HUES48 (cell line): ENCODE measurements at regions not wholly inside any gene's neighbourhood (a gene's known extent, or its start where the extent isn't known, plus 50 kb on each side); places are given as distances from the start of the nearest gene placed in this dataset.

Source experiments
- H3K27ac ChIP-seq: one replicate; pipeline ENCODE4 v1.7.0; 2013; ENCODE audit warnings: low read depth, low read length, inconsistent platforms
- H3K27me3 ChIP-seq: 2 replicates; pipeline ENCODE4 v1.6.1; 2013; ENCODE audit warnings: mild to moderate bottlenecking, low read length; ENCODE audit not compliant: control insufficient read depth, insufficient read depth
- H3K36me3 ChIP-seq: 2 replicates; pipeline ENCODE4 v1.6.1; 2013; ENCODE audit warnings: low read length; ENCODE audit not compliant: control insufficient read depth, insufficient read depth
- H3K4me1 ChIP-seq: 2 replicates; pipeline ENCODE4 v1.6.1; 2013; ENCODE audit warnings: mild to moderate bottlenecking, low read length; ENCODE audit not compliant: control insufficient read depth, insufficient read depth
- H3K4me3 ChIP-seq: 2 replicates; pipeline ENCODE4 v1.5.1; 2013; ENCODE audit warnings: mild to moderate bottlenecking, low read depth, low read length
- H3K9ac ChIP-seq: 2 replicates; pipeline ENCODE4 v1.6.1; 2013; ENCODE audit warnings: mild to moderate bottlenecking, low read depth, low read length, moderate library complexity
- H3K9me3 ChIP-seq: 2 replicates; pipeline ENCODE4 v1.6.1; 2013; ENCODE audit warnings: low read length; ENCODE audit not compliant: control insufficient read depth, insufficient read depth

GRCh38 chr3:106190296-106190695, 321.5 kb upstream of the CBLB start:
- H3K9me3 ChIP-seq: no peaks in the 10 kb centered on the region
- H3K36me3 ChIP-seq: no peaks in the 10 kb centered on the region
- H3K9ac ChIP-seq: no peak overlapping the region
- H3K4me3 ChIP-seq: no peak overlapping the region
- no peaks in the 10 kb centered on the region for H3K27me3 ChIP-seq
- H3K4me1 ChIP-seq: peaks cover 10% of the 10 kb centered on the region; the same call in 1 of the 2 replicates
- no peak overlapping the region for H3K27ac ChIP-seq

GRCh38 chr3:106191211-106191610, 322.4 kb upstream of the CBLB start:
- Histone ChIP-seq H3K9me3 (no peaks in the 10 kb centered on the region), H3K4me1 (peaks cover 10% of the 10 kb centered on the region; the same call in 1 of the 2 replicates), H3K9ac (no peak overlapping the region), H3K36me3 (no peaks in the 10 kb centered on the region), H3K27ac (no peak overlapping the region), H3K27me3 (no peaks in the 10 kb centered on the region), H3K4me3 (no peak overlapping the region)

DNA sequence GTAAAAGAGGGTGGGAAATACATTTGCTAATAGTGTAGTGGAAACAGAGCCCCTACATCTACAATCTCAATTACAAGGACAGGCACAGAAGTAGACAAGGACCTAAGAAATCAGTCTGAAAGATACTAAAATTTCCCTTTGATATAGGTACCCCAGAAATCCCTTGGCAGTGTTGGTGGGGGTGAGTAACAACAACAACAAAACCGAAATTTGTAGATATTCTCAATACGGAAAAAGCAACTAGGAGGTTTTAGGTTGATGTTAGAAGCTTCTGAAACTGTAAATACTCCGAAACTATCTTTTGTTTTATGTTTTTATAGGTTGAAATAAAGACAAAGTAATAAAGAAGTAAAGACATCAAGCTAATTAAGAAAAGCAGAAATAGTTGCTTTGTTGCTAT, 323.1 kb upstream of the CBLB start:
- Histone ChIP-seq H3K27me3 (no peaks in the 10 kb centered on the region), H3K27ac (no peak overlapping the region)

GRCh38 chr3:106193876-106194275, 325.1 kb upstream of the CBLB start:
- Histone ChIP-seq H3K27me3 (no peaks in the 10 kb centered on the region), H3K4me1 (peaks cover 10% of the 10 kb centered on the region; the same call in 1 of the 2 replicates), H3K4me3 (no peak overlapping the region), H3K36me3 (no peaks in the 10 kb centered on the region), H3K9me3 (no peaks in the 10 kb centered on the region), H3K27ac (no peak overlapping the region), H3K9ac (no peak overlapping the region)

More for the DNA sequence above, 323.1 kb upstream of the CBLB start:
- Histone ChIP-seq H3K36me3 (no peaks in the 10 kb centered on the region), H3K4me3 (no peak overlapping the region), H3K9ac (no peak overlapping the region), H3K4me1 (peaks cover 10% of the 10 kb centered on the region; the same call in 1 of the 2 replicates), H3K9me3 (no peaks in the 10 kb centered on the region)

DNA sequence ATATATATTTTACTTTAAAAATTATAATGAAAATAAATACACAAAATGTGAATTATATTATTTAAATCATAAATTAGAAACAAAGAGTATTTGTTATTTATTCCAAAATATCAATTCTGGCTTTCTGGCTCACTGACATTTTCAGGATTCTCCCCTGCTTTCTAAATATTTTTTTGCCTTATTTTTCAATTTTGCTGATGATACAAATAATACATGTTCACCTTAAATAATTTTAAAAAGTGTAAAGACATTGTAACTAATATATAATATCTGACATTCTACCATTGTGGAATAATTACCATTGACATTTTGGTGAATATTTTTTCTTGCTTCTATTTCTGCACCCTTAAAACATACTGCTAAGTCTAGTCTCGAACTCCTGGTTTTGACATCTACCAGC, 325.9 kb upstream of the CBLB start:
- Histone ChIP-seq H3K9me3 (no peaks in the 10 kb centered on the region), H3K4me1 (peaks cover 10% of the 10 kb centered on the region; the same call in 1 of the 2 replicates), H3K27ac (no peak overlapping the region), H3K4me3 (no peak overlapping the region), H3K9ac (no peak overlapping the region), H3K27me3 (no peaks in the 10 kb centered on the region), H3K36me3 (no peaks in the 10 kb centered on the region)

DNA sequence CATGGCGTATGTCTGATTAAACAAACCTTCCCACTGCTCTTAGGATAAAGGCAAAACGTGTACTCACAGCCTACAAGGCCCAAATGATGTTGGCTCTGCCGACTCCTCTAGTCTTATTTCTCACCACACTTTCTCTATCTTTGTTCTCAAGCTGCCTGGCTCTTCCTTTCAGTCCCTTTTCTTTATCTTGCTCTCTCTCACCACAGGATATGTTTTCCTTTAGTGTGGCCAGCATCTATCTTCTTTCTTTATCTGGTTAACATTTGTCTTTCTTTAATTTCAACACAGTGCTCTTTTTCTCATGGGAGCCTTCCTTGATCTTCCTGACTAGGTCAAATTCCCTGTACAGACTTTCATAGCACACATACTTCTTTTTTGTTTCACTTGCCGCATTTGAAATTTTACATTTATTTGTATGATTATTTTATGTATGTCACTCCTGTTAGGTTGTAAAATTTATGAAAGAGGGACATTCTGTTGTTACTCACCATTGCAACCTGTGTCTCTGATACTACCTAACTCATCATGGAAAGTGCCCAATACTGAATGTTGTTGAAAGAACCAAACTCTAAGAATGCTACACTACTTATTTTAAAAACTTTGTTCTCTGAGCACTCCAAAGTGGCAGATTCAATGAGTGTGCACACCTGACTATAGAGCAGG, 328.9 kb upstream of the CBLB start:
- no peak overlapping the region for H3K9ac ChIP-seq
- H3K36me3 ChIP-seq: no peaks in the 10 kb centered on the region
- H3K4me3 ChIP-seq: no peak overlapping the region
- H3K9me3 ChIP-seq: no peaks in the 10 kb centered on the region
- no peaks in the 10 kb centered on the region for H3K4me1 ChIP-seq
- no peaks in the 10 kb centered on the region for H3K27me3 ChIP-seq
- H3K27ac ChIP-seq: no peak overlapping the region

DNA sequence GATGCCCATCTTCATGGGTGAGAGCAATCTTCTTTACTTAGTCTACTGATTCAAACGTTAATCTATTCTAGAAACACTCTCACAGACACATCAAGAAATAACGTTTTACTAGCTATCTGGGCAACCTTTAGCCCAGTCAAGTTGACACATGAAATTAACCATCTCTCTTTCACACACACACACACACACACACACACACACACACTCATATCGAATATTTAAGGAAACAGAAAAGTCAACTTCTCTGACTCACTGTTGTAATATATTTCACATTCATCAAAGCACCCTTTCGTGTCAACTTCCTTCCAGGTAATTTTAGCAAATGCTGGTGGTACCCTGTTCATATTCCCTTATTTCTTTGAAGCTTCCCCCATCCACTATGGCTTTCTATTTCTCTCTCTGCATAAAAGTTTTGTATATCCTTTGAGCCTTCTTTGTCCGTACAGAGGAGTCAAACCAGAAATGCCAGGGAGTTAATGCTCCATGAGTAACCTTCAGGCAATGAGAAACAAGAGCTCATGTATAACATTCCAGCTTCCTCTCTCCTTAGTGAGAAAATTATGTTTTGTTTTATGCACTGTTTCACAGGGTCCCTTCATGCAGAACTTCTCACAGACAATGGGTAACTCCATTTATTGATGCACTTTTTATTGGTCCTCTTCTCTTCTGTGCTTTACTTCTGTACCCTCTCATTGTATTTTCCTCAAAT, 335.5 kb upstream of the CBLB start:
- Histone ChIP-seq H3K27me3 (no peaks in the 10 kb centered on the region), H3K27ac (no peak overlapping the region), H3K9me3 (no peaks in the 10 kb centered on the region), H3K9ac (no peak overlapping the region), H3K4me1 (peaks cover 7% of the 10 kb centered on the region), H3K4me3 (no peak overlapping the region), H3K36me3 (no peaks in the 10 kb centered on the region)

- Histone ChIP-seq H3K4me1 (peaks cover 7% of the 10 kb centered on the region), H3K9me3 (no peaks in the 10 kb centered on the region), H3K9ac (no peak overlapping the region), H3K36me3 (no peaks in the 10 kb centered on the region), H3K27ac (no peak overlapping the region), H3K4me3 (no peak overlapping the region), H3K27me3 (no peaks in the 10 kb centered on the region)
Measured at GRCh38 chr3:106206146-106206545, 337.3 kb upstream of the CBLB start.

DNA sequence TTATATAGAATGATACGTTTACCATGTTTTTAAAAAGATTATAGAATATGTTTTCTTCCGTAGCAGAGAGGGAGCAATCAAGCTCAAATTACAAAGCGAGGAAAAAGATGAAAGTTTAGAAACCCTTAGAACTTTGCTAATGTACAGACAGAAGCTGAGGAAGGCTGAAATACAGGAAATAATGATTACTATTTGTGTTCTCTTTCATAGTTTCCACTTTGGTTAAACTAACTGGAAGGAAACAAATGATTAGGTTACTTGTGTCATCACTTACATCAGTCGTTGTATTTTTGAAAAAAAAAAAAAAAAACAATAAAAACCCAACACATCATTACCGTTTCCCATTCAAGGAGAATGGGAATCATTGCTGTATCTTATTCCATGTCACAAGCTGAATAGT, 337.8 kb upstream of the CBLB start:
- no peak overlapping the region for H3K9ac ChIP-seq
- H3K27ac ChIP-seq: no peak overlapping the region
- H3K4me3 ChIP-seq: no peak overlapping the region
- H3K27me3 ChIP-seq: no peaks in the 10 kb centered on the region
- no peaks in the 10 kb centered on the region for H3K9me3 ChIP-seq
- H3K36me3 ChIP-seq: no peaks in the 10 kb centered on the region
- peaks cover 7% of the 10 kb centered on the region for H3K4me1 ChIP-seq

- Histone ChIP-seq H3K27ac (no peak overlapping the region), H3K9me3 (no peaks in the 10 kb centered on the region), H3K36me3 (no peaks in the 10 kb centered on the region), H3K9ac (no peak overlapping the region), H3K27me3 (no peaks in the 10 kb centered on the region), H3K4me3 (no peak overlapping the region), H3K4me1 (peaks cover 7% of the 10 kb centered on the region)
Measured at GRCh38 chr3:106208251-106208650, 339.4 kb upstream of the CBLB start.

DNA sequence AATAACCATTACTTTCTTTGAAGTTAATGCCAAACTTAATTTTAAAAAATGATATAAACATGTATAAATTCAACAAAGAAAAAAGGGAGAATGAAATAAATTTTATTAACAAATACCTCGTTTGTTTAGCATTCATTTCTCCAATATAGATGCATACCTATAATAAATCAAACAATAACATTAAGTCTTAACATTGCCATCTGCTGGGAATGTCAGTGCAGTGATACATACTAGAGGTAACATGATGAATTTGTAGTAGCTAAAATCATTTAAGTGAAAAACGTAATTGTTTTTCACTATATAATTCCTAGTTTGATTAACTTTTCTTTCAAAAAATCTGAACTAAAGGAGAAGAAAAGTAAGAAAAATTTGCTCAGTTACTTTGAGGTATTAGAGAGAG, 340.2 kb upstream of the CBLB start:
- no peak overlapping the region for H3K4me3 ChIP-seq
- H3K4me1 ChIP-seq: peaks cover 7% of the 10 kb centered on the region
- no peaks in the 10 kb centered on the region for H3K36me3 ChIP-seq
- no peak overlapping the region for H3K27ac ChIP-seq
- no peak overlapping the region for H3K9ac ChIP-seq
- no peaks in the 10 kb centered on the region for H3K27me3 ChIP-seq
- H3K9me3 ChIP-seq: no peaks in the 10 kb centered on the region
